ENCODE measurements at regions not wholly inside any gene's neighbourhood (a gene's known extent, or its start where the extent isn't known, plus 50 kb on each side); places are given as distances from the start of the nearest gene placed in this dataset.

DNA sequence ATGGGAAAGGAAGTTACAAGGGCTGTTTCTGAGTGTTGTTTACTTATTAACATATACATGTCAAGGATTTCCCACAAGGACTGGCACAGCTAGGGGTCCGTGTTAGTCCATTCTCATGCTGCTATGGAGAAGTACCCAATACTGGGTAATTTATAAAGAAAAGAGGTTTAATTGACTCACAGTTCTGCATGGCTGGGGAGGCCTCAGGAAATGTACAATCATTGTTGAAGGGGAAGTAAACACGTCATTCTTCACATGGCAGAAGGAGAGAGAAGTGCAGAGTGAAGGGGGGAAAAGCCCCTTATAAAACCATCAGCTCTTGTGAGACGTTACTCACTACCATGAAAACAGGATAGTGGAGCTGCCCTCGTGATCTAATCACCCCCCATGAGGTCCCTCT lies 128.9 kb upstream of the CELF4 start:
- no peak overlapping the region for H3K4me3 ChIP-seq (ENCODE audit: low read depth, low read length)
- no peak for DNase-seq (ENCODE audit: low read depth)

- H3K4me3 ChIP-seq (ENCODE audit: low read depth, low read length), result no peak overlapping the region
- DNase-seq (ENCODE audit: low read depth), result no peak
These were observed 125.6 kb upstream of the CELF4 start for GRCh38 chr18:37691162-37691561.

- DNase-seq (ENCODE audit: low read depth), result no peak
- H3K4me3 ChIP-seq (ENCODE audit: low read depth, low read length), result no peak overlapping the region
These were observed 124.2 kb upstream of the CELF4 start for GRCh38 chr18:37689841-37690240.

GRCh38 chr18:37684590-37684989 lies 119.0 kb upstream of the CELF4 start:
- H3K4me3 ChIP-seq (ENCODE audit: low read depth, low read length), result no peak overlapping the region
- no peak for DNase-seq (ENCODE audit: low read depth)

- DNase-seq (ENCODE audit: low read depth), result no peak
- no peak overlapping the region for H3K4me3 ChIP-seq (ENCODE audit: low read depth, low read length)
These were observed 118.6 kb upstream of the CELF4 start for GRCh38 chr18:37684183-37684582.

GRCh38 chr18:37680911-37681310 lies 115.3 kb upstream of the CELF4 start:
- no peak overlapping the region for H3K4me3 ChIP-seq (ENCODE audit: low read depth, low read length)
- no peak for DNase-seq (ENCODE audit: low read depth)

DNA sequence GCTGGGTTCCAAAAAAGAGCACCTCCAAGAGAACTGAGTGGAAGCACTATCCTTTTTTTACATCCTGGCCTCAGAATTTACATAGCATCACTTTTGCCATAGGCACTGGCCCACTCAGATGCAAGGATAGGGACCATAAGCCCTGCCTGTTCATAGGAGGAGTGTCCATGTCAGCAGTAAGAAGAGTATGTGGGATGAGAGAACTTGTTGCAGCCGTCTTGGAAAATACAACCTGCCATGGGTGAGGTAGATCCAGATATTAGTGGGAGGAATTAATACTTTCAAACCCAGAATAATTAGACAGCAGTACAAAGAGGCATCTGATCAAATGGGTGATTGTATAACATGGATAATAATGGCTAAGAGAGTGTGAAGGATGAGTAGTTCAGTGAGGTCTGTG lies 110.7 kb upstream of the CELF4 start:
- no peak for DNase-seq (ENCODE audit: low read depth)
- H3K4me3 ChIP-seq (ENCODE audit: low read depth, low read length), result no peak overlapping the region

GRCh38 chr18:37675699-37676098 lies 110.1 kb upstream of the CELF4 start:
- no peak for DNase-seq (ENCODE audit: low read depth)
- no peak overlapping the region for H3K4me3 ChIP-seq (ENCODE audit: low read depth, low read length)

DNA sequence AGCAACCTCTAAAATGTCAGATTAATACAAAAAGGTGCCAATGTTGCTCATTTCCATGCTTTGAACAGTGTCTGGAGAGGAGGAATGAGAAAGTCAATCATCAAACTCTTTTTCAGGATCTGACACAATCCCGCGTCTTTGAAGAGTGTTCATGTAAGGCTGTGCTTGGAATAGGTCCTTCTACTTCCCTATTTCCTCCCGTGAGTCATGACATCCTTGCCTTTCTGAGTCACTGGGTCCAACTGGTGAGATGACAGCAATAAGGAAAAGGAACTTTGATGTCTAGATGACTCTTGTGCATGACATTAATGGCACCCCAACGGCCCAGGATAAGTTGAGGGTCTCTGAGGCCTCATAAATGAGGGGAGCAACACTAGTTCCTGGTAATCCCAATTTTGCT lies 109.0 kb upstream of the CELF4 start:
- no peak overlapping the region for H3K4me3 ChIP-seq (ENCODE audit: low read depth, low read length)
- no peak for DNase-seq (ENCODE audit: low read depth)

DNA sequence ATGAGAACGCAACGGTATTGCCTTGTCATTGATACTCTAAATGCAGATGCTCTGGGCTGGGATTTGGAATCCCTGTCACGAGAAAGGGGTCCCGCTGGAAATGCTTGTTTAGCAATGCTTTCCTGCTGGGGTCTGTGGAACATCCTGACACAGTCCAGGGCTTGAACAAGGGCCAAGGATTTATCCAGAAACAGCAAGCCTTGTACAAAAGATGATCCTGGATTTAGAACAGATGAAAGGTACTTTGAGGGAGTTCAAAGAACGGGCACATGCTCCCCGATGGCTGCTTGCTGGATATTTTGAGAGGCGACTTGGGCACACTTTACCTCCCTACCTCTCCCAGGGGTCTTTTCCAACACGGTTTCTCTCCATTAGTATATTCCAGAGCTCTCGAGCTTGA lies 108.1 kb upstream of the CELF4 start:
- no peak for DNase-seq (ENCODE audit: low read depth)

GRCh38 chr18:37672932-37673595 lies 107.5 kb upstream of the CELF4 start:
- H3K4me3 ChIP-seq (ENCODE audit: low read depth, low read length), result no peak overlapping the region
- no peak for DNase-seq (ENCODE audit: low read depth)

More for the DNA sequence above, 108.1 kb upstream of the CELF4 start:
- H3K4me3 ChIP-seq (ENCODE audit: low read depth, low read length), result no peak overlapping the region

DNA sequence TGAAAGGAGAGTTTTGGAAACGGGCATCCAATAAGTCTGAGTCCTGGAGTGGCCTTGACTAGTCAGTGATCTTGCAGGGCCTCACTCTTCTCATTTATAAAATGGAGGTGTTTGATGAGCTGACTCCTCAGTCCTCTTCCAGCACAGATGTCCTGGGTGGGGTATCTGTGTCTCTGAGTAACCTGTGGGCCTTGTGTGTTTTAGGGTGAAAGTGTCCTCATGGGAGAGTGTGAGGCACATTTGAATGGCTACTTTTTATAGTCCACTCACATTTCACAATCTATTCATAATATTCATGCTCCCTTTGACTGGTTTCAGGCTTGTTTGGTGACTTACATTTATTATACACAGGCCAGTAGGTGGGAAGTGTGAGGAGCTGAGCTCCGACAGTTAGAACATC lies 106.4 kb upstream of the CELF4 start:
- H3K4me3 ChIP-seq (ENCODE audit: low read depth, low read length), result no peak overlapping the region
- DNase-seq (ENCODE audit: low read depth), result no peak

DNA sequence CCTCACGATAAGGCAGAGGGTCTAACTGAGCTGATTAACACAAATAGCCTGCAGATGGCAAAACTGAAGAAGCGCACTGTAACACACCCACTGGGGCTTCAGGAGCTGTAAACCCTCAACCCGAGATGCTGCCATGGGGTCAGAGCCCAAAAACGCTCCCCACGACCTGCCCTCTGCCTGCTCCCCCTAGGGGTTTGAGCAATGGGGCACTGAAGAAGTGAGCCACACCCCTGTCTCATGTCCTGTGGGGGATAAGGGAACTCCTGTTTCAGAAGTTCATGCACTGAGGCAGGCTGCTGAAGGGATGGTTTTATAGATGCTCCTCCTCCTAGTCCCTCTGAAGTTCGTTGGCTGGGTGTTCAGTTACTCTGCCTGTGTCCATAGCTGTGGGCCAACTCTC lies 105.9 kb upstream of the CELF4 start:
- no peak overlapping the region for H3K4me3 ChIP-seq (ENCODE audit: low read depth, low read length)
- DNase-seq (ENCODE audit: low read depth), result no peak

- no peak for DNase-seq (ENCODE audit: low read depth)
- H3K4me3 ChIP-seq (ENCODE audit: low read depth, low read length), result no peak overlapping the region
These were observed 105.5 kb upstream of the CELF4 start for GRCh38 chr18:37671119-37671518.

DNA sequence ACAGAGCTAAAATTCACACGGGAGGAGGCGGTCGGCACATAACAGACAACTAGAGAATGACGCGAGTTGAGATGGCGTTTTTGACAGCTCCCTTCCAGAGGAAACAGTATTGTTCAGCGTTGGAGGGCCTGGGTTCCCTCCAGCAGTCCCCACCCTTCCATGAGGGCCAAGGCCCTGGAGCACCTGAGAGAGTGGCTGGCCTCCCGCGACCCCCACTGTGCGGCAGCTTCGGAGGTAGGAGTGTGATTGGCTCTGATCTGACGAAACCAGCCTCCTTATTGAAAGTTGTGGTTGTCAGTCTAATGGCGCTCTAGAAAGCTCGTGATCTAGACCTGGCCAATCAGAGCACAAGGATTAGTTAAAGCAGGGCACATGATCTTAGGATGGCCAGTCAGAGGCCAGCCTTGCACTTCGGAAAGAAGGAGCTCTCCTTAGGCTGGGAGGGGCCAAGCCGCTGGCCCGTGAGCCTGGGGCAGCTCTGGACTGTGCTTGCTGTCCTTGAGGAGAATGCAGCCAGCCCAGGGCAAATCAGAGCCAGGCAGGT lies 104.5 kb upstream of the CELF4 start:
- no peak overlapping the region for H3K4me3 ChIP-seq (ENCODE audit: low read depth, low read length)
- DNase-seq (ENCODE audit: low read depth), result no peak

- no peak for DNase-seq (ENCODE audit: low read depth)
- H3K4me3 ChIP-seq (ENCODE audit: low read depth, low read length), result no peak overlapping the region
These were observed 103.6 kb upstream of the CELF4 start for GRCh38 chr18:37668971-37669747.

DNA sequence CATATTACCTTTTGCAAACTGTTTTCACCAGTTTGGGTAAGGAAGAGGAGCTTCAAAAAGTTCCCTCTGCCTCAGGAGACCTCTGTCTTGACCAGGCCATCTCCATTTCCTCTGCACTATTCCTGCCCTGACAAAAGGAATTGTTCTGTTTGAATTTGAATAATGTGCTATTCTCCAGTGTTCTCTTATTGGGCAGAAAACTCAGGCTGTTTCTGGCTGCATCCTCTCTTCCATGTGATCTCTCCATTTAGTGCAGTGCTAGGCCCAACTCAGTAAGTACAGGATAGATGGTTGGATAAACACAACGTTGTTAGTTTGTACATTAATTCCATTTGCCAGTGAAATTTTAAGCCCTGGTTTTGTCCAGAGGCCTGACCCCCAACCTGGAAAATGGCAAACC lies 102.2 kb upstream of the CELF4 start:
- H3K4me3 ChIP-seq (ENCODE audit: low read depth, low read length), result no peak overlapping the region

DNA sequence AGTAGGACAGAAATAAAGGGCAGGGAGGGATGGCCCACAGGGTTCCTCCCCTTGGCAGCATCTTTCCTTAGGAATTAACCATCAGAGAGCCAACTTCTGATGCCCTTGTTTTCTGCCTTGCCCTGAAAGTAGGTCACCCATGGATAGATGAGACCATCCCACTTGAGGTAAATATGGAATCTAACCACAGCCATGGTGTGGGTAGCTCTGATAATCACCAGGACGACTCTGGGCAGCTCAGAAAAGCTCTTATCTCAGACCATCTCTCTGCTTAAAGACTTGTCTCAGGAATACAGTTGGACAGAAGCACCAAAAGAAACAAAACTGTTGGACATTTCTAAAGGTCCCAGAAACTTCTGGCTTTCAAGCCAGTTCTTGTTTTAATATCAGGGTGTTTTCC lies 101.4 kb upstream of the CELF4 start:
- H3K4me3 ChIP-seq (ENCODE audit: low read depth, low read length), result no peak overlapping the region
- DNase-seq (ENCODE audit: low read depth), result no peak

More for the DNA sequence above, 102.2 kb upstream of the CELF4 start:
- no peak for DNase-seq (ENCODE audit: low read depth)

DNA sequence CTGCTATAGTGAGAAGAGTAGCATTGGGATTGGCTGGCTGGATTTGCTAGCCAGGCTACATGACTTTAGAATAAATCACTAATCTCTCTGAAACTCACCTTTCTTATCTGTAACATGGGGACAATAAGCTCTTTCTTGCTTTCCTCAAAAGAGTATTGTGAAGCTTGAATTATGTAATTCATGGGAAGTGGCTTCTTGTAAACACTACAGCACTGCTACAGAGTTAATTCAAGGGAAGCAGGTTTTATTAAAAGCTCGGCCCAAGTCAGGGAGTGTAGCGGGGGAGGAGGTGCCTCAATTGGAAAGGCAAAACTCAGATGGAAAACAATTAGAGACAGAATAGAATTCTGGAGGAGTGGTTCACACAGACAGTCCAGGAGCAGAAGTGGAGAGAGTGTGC lies 100.9 kb upstream of the CELF4 start:
- DNase-seq (ENCODE audit: low read depth), result no peak

DNA sequence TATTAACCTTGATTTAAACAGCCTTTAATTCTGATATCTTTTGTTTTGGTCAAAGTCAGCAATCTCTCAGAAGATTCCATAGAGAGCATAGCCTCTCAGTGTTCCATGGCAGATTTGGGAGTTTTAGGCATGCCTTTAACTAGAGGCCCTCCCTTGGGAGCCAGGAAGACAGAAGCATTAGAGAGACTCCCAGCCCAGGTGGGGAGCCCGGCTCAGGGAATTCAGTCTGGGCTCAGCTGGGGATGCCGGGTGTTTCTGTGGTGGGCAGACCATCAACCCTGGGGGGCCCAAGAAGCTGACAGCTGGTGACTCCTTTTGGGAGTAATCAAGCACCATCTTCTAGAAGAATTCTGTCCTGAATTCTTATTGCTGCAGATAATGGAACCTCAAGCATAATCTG lies 99.7 kb upstream of the CELF4 start:
- no peak overlapping the region for H3K4me3 ChIP-seq (ENCODE audit: low read depth, low read length)
- no peak for DNase-seq (ENCODE audit: low read depth)

More for the DNA sequence above, 100.9 kb upstream of the CELF4 start:
- H3K4me3 ChIP-seq (ENCODE audit: low read depth, low read length), result no peak overlapping the region

DNA sequence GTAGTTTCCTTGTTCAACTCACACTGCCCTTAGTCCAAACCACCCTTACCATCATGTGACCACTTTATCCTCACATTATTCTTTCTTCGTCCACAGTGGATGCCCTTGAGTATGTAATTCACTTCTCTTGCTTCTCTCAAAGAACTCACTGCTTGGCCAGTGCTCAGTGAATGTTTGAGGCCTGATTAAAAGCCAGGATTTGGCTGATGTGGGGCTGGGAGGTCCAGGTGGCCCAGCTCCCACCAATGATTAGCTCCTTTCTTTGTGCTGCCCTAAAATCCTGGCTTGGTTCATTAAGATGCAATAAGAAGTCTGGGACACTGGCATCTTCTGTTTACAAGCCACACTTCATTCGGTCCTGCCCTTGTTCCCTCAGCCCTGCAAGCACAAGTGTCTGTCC lies 97.8 kb upstream of the CELF4 start:
- no peak overlapping the region for H3K4me3 ChIP-seq (ENCODE audit: low read depth, low read length)
- DNase-seq (ENCODE audit: low read depth), result no peak

All from skeletal muscle cell (primary cell).